Ishikawa (cell line): ENCODE measurements at regions not wholly inside any gene's neighbourhood (a gene's known extent, or its start where the extent isn't known, plus 50 kb on each side); places are given as distances from the start of the nearest gene placed in this dataset.

Experiments used
- CEBPB ChIP-seq: IDR thresholded peaks from 2 replicates; pipeline ENCODE4 v1.6.1; 2012
- CREB1 ChIP-seq: IDR thresholded peaks from 2 replicates; pipeline ENCODE4 v1.6.1; 2012; ENCODE audit warnings: low read depth
- EGR1 ChIP-seq: IDR thresholded peaks from 2 replicates; pipeline ENCODE4 v1.6.1; 2012
- EP300 ChIP-seq: IDR thresholded peaks from 2 replicates; pipeline ENCODE4 v1.6.1; 2012; ENCODE audit warnings: borderline replicate concordance
- FOXM1 ChIP-seq: IDR thresholded peaks from 2 replicates; pipeline ENCODE4 v1.6.1; 2012; ENCODE audit warnings: low read depth, borderline replicate concordance
- NFIC ChIP-seq: IDR thresholded peaks from 2 replicates; pipeline ENCODE4 v1.6.1; 2012
- RAD21 ChIP-seq: IDR thresholded peaks from 2 replicates; pipeline ENCODE4 v1.6.1; 2012; ENCODE audit warnings: low read depth
- TAF1 ChIP-seq: IDR thresholded peaks from 2 replicates; pipeline ENCODE4 v1.6.1; 2012; ENCODE audit warnings: low read depth, mild to moderate bottlenecking
- TCF12 ChIP-seq: IDR thresholded peaks from 2 replicates; pipeline ENCODE4 v1.6.1; 2012; ENCODE audit warnings: low read depth
- TEAD4 ChIP-seq: IDR thresholded peaks from 2 replicates; pipeline ENCODE4 v1.6.1; 2012
- YY1 ChIP-seq: IDR thresholded peaks from 2 replicates; pipeline ENCODE4 v1.6.1; 2012; ENCODE audit warnings: low read depth
- ZBTB7A ChIP-seq: IDR thresholded peaks from 2 replicates; pipeline ENCODE4 v1.6.1; 2012; ENCODE audit warnings: low read depth
- TF ChIP-seq, protein P1 (sequence below): IDR thresholded peaks from 2 replicates; pipeline ENCODE4 v1.6.1; 2012
- TF ChIP-seq, protein P2 (sequence below): IDR thresholded peaks from 2 replicates; pipeline ENCODE4 v1.6.1; 2012
- TF ChIP-seq, protein P3 (sequence below): IDR thresholded peaks from 2 replicates; pipeline ENCODE4 v1.6.1; 2012; ENCODE audit warnings: low read depth, mild to moderate bottlenecking

DNA sequence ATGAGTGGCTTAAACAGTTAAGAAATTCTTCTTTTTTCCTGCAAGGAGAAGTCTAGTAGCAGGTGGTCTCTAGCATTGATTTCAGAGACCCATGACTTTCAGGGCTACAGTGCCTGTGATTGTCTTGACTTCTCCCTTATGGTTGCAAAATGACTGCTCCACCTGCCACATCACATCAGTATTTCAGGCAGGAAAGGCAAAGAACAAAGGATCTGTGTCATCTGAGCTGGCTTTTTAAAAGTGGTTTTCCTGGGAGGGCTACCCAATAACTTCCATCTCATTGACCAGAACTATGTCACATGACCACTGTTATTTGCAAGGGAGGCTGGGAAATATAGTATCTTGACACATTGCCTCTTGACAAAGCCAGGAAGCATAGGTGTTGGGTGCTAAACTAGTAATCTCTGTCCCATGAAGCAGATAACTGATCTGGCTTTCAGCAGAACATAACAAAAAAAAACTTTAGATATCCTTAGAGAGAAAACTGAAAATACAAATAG, 226.2 kb downstream of the DHX35 start:
- no peak for TF ChIP-seq TCF12

DNA sequence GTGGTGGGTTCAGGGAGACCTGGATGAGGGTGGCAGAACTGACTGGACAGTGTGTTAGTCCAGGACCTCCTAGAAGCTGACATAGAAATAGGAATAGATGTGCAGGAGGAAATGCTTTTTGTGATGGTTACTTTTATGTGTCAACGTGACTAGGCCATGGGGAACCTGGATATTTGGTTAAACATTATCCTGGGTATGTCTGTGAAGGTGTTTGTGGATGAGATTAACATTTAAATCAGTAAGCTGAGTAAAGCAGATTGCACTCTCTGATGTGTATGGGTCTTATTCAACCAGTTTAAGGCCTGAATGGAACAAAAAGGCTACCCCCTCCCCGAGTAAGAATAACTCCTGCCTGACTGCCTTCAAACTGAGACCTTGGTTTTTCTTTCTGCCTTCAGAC, 219.3 kb downstream of the DHX35 start:
- TF ChIP-seq TEAD4 (no peak), NFIC (no peak), CREB1 (no peak), TAF1 (no peak), TCF12 (no peak), YY1 (no peak), EGR1 (no peak), CEBPB (no peak), ZBTB7A (no peak), FOXM1 (no peak), RAD21 (no peak), EP300 (no peak)
- TF ChIP-seq, protein P1, sequence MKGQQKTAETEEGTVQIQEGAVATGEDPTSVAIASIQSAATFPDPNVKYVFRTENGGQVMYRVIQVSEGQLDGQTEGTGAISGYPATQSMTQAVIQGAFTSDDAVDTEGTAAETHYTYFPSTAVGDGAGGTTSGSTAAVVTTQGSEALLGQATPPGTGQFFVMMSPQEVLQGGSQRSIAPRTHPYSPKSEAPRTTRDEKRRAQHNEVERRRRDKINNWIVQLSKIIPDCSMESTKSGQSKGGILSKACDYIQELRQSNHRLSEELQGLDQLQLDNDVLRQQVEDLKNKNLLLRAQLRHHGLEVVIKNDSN: no peak
- TF ChIP-seq, protein P2, sequence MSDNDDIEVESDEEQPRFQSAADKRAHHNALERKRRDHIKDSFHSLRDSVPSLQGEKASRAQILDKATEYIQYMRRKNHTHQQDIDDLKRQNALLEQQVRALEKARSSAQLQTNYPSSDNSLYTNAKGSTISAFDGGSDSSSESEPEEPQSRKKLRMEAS: no peak
- TF ChIP-seq, protein P3, sequence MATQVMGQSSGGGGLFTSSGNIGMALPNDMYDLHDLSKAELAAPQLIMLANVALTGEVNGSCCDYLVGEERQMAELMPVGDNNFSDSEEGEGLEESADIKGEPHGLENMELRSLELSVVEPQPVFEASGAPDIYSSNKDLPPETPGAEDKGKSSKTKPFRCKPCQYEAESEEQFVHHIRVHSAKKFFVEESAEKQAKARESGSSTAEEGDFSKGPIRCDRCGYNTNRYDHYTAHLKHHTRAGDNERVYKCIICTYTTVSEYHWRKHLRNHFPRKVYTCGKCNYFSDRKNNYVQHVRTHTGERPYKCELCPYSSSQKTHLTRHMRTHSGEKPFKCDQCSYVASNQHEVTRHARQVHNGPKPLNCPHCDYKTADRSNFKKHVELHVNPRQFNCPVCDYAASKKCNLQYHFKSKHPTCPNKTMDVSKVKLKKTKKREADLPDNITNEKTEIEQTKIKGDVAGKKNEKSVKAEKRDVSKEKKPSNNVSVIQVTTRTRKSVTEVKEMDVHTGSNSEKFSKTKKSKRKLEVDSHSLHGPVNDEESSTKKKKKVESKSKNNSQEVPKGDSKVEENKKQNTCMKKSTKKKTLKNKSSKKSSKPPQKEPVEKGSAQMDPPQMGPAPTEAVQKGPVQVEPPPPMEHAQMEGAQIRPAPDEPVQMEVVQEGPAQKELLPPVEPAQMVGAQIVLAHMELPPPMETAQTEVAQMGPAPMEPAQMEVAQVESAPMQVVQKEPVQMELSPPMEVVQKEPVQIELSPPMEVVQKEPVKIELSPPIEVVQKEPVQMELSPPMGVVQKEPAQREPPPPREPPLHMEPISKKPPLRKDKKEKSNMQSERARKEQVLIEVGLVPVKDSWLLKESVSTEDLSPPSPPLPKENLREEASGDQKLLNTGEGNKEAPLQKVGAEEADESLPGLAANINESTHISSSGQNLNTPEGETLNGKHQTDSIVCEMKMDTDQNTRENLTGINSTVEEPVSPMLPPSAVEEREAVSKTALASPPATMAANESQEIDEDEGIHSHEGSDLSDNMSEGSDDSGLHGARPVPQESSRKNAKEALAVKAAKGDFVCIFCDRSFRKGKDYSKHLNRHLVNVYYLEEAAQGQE: no peak

DNA sequence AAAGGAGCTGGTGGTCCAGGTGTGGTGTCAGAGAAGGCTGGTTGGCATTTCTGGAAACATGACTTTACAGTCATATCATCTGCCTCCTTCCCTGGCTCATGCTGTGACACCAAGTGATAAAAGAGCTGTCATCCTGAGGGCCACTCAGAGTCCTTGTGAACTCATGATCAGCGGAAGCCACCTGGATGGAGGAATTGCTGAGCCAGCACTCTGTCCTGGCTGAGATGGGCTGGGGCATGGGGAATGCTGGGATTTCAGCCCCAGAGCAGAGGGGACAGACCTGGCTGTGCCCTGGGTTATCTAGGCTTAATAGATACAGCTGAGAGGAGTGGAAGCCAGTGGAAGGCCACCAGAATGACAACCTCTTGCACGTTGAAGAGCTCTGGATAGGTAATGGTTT, 214.3 kb downstream of the DHX35 start:
- TF ChIP-seq CREB1 (no peak), RAD21 (no peak), ZBTB7A (no peak), EGR1 (no peak), CEBPB (no peak), TCF12 (no peak), NFIC (no peak)
- TF ChIP-seq, protein P3: no peak

DNA sequence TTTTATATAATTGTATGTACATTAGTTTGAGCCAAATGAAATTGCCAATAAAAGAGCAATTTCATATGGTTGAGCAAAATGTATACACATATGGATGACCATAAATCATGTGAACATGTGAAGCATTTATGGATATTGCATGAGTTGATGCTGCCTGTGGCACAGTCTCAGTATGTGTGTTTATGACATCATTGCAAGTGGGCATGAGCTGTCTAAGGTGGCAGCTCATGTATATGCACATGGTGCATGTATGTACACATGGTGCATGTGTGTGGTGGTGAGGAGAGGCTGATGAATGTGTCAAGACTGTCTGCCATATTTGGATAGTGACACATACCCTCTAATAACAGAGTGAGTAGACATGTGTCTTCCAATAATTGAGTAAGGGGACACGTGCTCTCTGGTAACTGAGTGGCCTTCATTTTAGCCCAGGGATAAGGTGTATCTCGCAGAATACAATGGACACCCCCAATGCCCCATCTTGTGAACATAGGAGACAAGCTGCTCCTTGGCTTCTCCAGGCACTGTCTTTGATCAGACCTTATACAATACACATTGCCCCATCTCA, 208.8 kb downstream of the DHX35 start:
- TF ChIP-seq, protein P1: no peak
- TF ChIP-seq EP300 (no peak), NFIC (no peak), CREB1 (no peak), TCF12 (no peak), RAD21 (no peak), EGR1 (no peak), ZBTB7A (no peak), TEAD4 (no peak), CEBPB (no peak), YY1 (no peak), TAF1 (no peak), FOXM1 (no peak)
- TF ChIP-seq, protein P2: no peak
- TF ChIP-seq, protein P3: no peak

DNA sequence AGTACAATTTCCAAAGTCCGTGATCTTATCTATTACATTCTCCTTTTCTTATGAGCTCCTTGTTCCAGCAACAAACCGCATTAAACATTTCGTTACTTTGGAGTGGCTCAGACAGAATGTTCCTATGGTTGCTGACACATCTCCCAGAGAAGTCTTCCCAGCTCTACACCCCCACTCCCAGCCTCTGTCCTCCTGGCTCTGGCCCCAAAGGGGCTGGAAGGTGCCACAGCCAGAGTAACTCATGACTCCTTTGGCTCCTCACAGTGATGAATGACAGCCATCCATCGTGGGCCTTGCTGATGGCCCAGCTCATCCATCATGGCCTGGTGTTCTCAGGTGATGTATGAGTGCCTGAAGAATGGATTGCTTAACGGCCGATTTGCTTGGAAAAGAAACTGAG, 203.0 kb downstream of the DHX35 start:
- no peak for TF ChIP-seq CREB1
- TF ChIP-seq TCF12: no peak
- no peak for TF ChIP-seq CEBPB
- TF ChIP-seq, protein P1: no peak
- TF ChIP-seq RAD21: no peak
- no peak for TF ChIP-seq EGR1
- TF ChIP-seq, protein P3: no peak
- no peak for TF ChIP-seq FOXM1
- no peak for TF ChIP-seq NFIC
- no peak for TF ChIP-seq ZBTB7A
- no peak for TF ChIP-seq YY1
- TF ChIP-seq, protein P2: no peak
- TF ChIP-seq TAF1: no peak
- TF ChIP-seq TEAD4: no peak
- no peak for TF ChIP-seq EP300
